KMS-11 (cell line): ENCODE measurements at regions not wholly inside any gene's neighbourhood (a gene's known extent, or its start where the extent isn't known, plus 50 kb on each side); places are given as distances from the start of the nearest gene placed in this dataset.
"Not testable (repeated sequence)": the region's sequence is repeated elsewhere in the genome, so short reads cannot be mapped to it uniquely, and the experiment has no call there.

Source experiments
- H2AFZ ChIP-seq: fragments of 200-600 bp; sonication (generic); 2 replicates; pipeline ENCODE4 v1.6.1; 2016; ENCODE audit warnings: antibody characterized with exemption, mixed run types, low read depth
- H3K27ac ChIP-seq: fragments of 200-600 bp; sonication (generic); 2 replicates; pipeline ENCODE4 v1.6.1; 2016; ENCODE audit warnings: mild to moderate bottlenecking, mixed run types
- H3K27me3 ChIP-seq: fragments of 200-600 bp; sonication (generic); 2 replicates; pipeline ENCODE4 v1.6.1; 2017; ENCODE audit warnings: mild to moderate bottlenecking, low read depth, mixed run types, moderate library complexity; ENCODE audit not compliant: insufficient read depth
- H3K36me3 ChIP-seq: fragments of 200-600 bp; sonication (generic); 2 replicates; pipeline ENCODE4 v1.6.1; 2017; ENCODE audit warnings: mild to moderate bottlenecking, mixed run types; ENCODE audit not compliant: insufficient read depth
- H3K4me1 ChIP-seq: fragments of 200-600 bp; sonication (generic); 2 replicates; pipeline ENCODE4 v1.6.1; 2016; ENCODE audit warnings: mild to moderate bottlenecking, low read depth, mixed run types; ENCODE audit not compliant: poor library complexity, severe bottlenecking
- H3K4me2 ChIP-seq: fragments of 200-600 bp; sonication (generic); 2 replicates; pipeline ENCODE4 v1.7.0; 2016; ENCODE audit warnings: mild to moderate bottlenecking, mixed run types
- H3K4me3 ChIP-seq: fragments of 200-600 bp; sonication (generic); IDR thresholded peaks from 2 replicates; pipeline ENCODE4 v1.6.1; 2017; ENCODE audit warnings: low read depth, low read length, mixed read lengths; ENCODE audit not compliant: insufficient read depth
- H3K79me2 ChIP-seq: fragments of 200-600 bp; sonication (generic); 2 replicates; pipeline ENCODE4 v1.6.1; 2016; ENCODE audit warnings: low read depth, mixed run types; ENCODE audit not compliant: insufficient read depth
- H3K9ac ChIP-seq: fragments of 200-600 bp; sonication (generic); 2 replicates; pipeline ENCODE4 v1.6.1; 2016; ENCODE audit warnings: mild to moderate bottlenecking, mixed run types
- H4K20me1 ChIP-seq: fragments of 200-600 bp; sonication (generic); 2 replicates; pipeline ENCODE4 v1.6.1; 2016; ENCODE audit warnings: mild to moderate bottlenecking, mixed run types; ENCODE audit not compliant: insufficient read depth

DNA sequence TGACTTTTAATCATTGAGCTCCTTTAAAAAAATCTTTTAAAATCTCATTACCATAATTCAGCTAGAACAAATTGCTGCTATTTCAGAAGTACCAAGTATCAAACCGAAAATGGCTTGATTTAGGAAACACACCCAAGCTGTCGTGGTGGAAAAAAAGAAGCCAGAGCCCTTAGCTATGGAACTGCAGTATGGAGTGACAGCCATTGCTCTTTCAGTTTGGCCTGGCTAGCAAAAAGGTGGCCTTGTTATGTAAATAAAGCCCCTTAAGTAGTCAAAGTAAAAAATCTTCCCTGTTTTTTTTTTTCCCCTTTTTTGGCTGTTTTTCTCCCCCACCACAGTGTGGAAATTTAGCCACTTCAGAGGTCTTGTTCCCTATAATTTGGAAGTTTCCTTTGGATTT is 66.0 kb upstream of the PTPN20 start:
- H3K4me3 ChIP-seq, H3K27ac ChIP-seq, H3K9ac ChIP-seq, H3K27me3 ChIP-seq, H3K79me2 ChIP-seq, H4K20me1 ChIP-seq, H3K4me1 ChIP-seq, H3K36me3 ChIP-seq, H3K4me2 ChIP-seq, H2AFZ ChIP-seq: not testable (repeated sequence)

DNA sequence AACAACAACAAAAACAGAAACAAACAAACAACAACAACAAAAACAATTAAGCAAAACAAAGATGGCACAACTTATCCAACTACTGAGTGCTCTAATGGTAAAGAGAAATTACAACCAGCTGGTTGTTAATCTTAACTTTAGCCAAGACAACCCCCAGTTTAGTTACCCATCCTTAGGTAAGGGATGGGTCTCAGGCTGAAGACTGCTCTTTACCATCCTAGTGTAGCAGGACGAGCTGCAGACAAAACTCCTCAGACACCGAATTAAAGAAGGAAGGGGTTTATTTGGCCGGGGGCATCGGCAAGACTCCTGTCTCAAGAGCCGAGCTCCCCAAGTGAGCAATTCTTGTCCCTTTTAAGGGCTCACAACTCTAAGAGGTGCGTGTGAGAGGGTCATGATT is 65.6 kb upstream of the PTPN20 start:
- H3K9ac ChIP-seq, H3K27me3 ChIP-seq, H3K4me3 ChIP-seq, H3K36me3 ChIP-seq, H3K79me2 ChIP-seq, H2AFZ ChIP-seq, H3K4me1 ChIP-seq, H3K27ac ChIP-seq, H4K20me1 ChIP-seq, H3K4me2 ChIP-seq: not testable (repeated sequence)

- H3K4me2 ChIP-seq, H3K4me1 ChIP-seq, H3K36me3 ChIP-seq, H3K27ac ChIP-seq, H2AFZ ChIP-seq, H3K27me3 ChIP-seq, H3K4me3 ChIP-seq, H4K20me1 ChIP-seq, H3K9ac ChIP-seq, H3K79me2 ChIP-seq: not testable (repeated sequence)
Measured at GRCh38 chr10:46860753-46861152, 50.5 kb upstream of the PTPN20 start.
